Bronchial epithelial cell (primary cell): ENCODE measurements at regions not wholly inside any gene's neighbourhood (a gene's known extent, or its start where the extent isn't known, plus 50 kb on each side); places are given as distances from the start of the nearest gene placed in this dataset.
A peak's percentile ranks its signal among the peaks of the same experiment; 100 is the strongest.
"Not testable (repeated sequence)": the region's sequence is repeated elsewhere in the genome, so short reads cannot be mapped to it uniquely, and the experiment has no call there.

ENCODE experiments used
- DNase-seq: peaks from one replicate; pipeline ENCODE4 v3.0.0-alpha.2; 2010; ENCODE audit warnings: low read depth
- FAIRE-seq: peaks from 2 replicates; lab custom pipeline; 2011; peaks lifted over from hg19 to GRCh38; lab: Jason Lieb, UNC
- H3K27me3 ChIP-seq: 2 replicates; pipeline ENCODE4 v1.5.1; 2011; ENCODE audit warnings: low read length; ENCODE audit not compliant: control insufficient read depth, insufficient read depth
- H3K36me3 ChIP-seq: 2 replicates; pipeline ENCODE4 v1.5.1; 2011; ENCODE audit warnings: low read length; ENCODE audit not compliant: control insufficient read depth, insufficient read depth
- H3K4me3 ChIP-seq: 2 replicates; pipeline ENCODE4 v1.5.1; 2011; ENCODE audit warnings: mild to moderate bottlenecking, low read depth, low read length, control low read depth
- CTCF ChIP-seq: IDR thresholded peaks from 2 replicates; pipeline ENCODE4 v1.5.1; 2011; ENCODE audit warnings: mild to moderate bottlenecking, moderate library complexity, low read length, control low read depth, inconsistent platforms; ENCODE audit not compliant: insufficient read depth, severe bottlenecking

- FAIRE-seq, result no peak
- peak; percentile 41 for DNase-seq
- Histone ChIP-seq H3K4me3 (no peak overlapping the region), H3K27me3 (peaks cover 2% of the 10 kb centered on the region), H3K36me3 (no peaks in the 10 kb centered on the region)
- no peak for TF ChIP-seq CTCF
Observed at GRCh38 chrX:9374555-9374954, 90.3 kb upstream of the TBL1X start.

- FAIRE-seq (no peak), DNase-seq (no peak)
- H3K36me3 ChIP-seq, result no peaks in the 10 kb centered on the region
- TF ChIP-seq CTCF, result no peak
- peaks cover 2% of the 10 kb centered on the region for H3K27me3 ChIP-seq
- H3K4me3 ChIP-seq, result no peak overlapping the region
Observed at GRCh38 chrX:9376111-9376510, 88.7 kb upstream of the TBL1X start.

GRCh38 chrX:9377216-9377615, 87.6 kb upstream of the TBL1X start:
- not testable (repeated sequence) for FAIRE-seq, DNase-seq, H3K27me3 ChIP-seq, H3K36me3 ChIP-seq, H3K4me3 ChIP-seq

- FAIRE-seq (no peak), DNase-seq (peak; percentile 75)
- no peak for TF ChIP-seq CTCF
- Histone ChIP-seq H3K27me3 (no peaks in the 10 kb centered on the region), H3K36me3 (no peaks in the 10 kb centered on the region), H3K4me3 (no peak overlapping the region)
Observed at GRCh38 chrX:9378980-9379696, 85.7 kb upstream of the TBL1X start.

GRCh38 chrX:9379697-9380551, 84.9 kb upstream of the TBL1X start:
- no peak for FAIRE-seq
- Histone ChIP-seq H3K27me3 (no peaks in the 10 kb centered on the region), H3K36me3 (no peaks in the 10 kb centered on the region), H3K4me3 (no peak overlapping the region)
- peak; percentile 91 for DNase-seq
- TF ChIP-seq CTCF, result no peak

- H3K4me3 ChIP-seq, result no peak overlapping the region
- FAIRE-seq (no peak), DNase-seq (no peak)
- no peaks in the 10 kb centered on the region for H3K36me3 ChIP-seq
- TF ChIP-seq CTCF, result no peak
- no peaks in the 10 kb centered on the region for H3K27me3 ChIP-seq
Observed at GRCh38 chrX:9383655-9384054, 81.2 kb upstream of the TBL1X start.
